Large intestine (tissue), 3 donors: ENCODE measurements at regions not wholly inside any gene's neighbourhood (a gene's known extent, or its start where the extent isn't known, plus 50 kb on each side); places are given as distances from the start of the nearest gene placed in this dataset.
A peak's percentile ranks its signal among the peaks of the same experiment; 100 is the strongest.

Source experiments
- DNase-seq, 2 donors: peaks; one replicate each; pipeline versions ENCODE4 v3.0.0 to v3.0.0-alpha.2; 2013
- H3K27ac ChIP-seq: one replicate; pipeline ENCODE4 v1.5.1; 2013; ENCODE audit warnings: low read length
- H3K27me3 ChIP-seq: 2 replicates; pipeline ENCODE4 v1.6.1; 2013; ENCODE audit warnings: low read length; ENCODE audit not compliant: control insufficient read depth, insufficient read depth
- H3K36me3 ChIP-seq: 2 replicates; pipeline ENCODE4 v1.6.1; 2013; ENCODE audit warnings: low read length; ENCODE audit not compliant: control insufficient read depth, insufficient read depth
- H3K4me1 ChIP-seq: one replicate; pipeline ENCODE4 v1.6.1; 2013; ENCODE audit warnings: low read length; ENCODE audit not compliant: control insufficient read depth, insufficient read depth
- H3K4me3 ChIP-seq: one replicate; pipeline ENCODE4 v1.5.1; 2013; ENCODE audit warnings: low read length
- H3K9me3 ChIP-seq: one replicate; pipeline ENCODE4 v1.6.1; 2013; ENCODE audit warnings: mild to moderate bottlenecking, low read depth, low read length, moderate library complexity; ENCODE audit not compliant: control insufficient read depth
- WGBS: methylation state at CpG from one replicate; pipeline ENCODE4 v1.1.5; 2013; ENCODE audit warnings: low lambda C conversion rate; ENCODE audit not compliant: insufficient coverage; 5-methylcytosine and 5-hydroxymethylcytosine counted together

- 80% methylated on average over 2 of the region's 3 CpGs for WGBS
- DNase-seq: no peak
- Histone ChIP-seq H3K36me3 (no peaks in the 10 kb centered on the region), H3K27me3 (no peaks in the 10 kb centered on the region), H3K4me1 (peaks cover 5% of the 10 kb centered on the region), H3K9me3 (no peaks in the 10 kb centered on the region), H3K4me3 (no peak overlapping the region), H3K27ac (no peak overlapping the region)
These were observed 71.4 kb upstream of the SPOPL start for GRCh38 chr2:138430181-138430580.

GRCh38 chr2:138432971-138433370 is 68.6 kb upstream of the SPOPL start:
- no peaks in the 10 kb centered on the region for H3K27me3 ChIP-seq
- H3K9me3 ChIP-seq: no peaks in the 10 kb centered on the region
- no peak for DNase-seq
- H3K4me1 ChIP-seq: peaks cover 5% of the 10 kb centered on the region
- no CpG with 5 or more reads among the region's 2 CpGs for WGBS
- no peak overlapping the region for H3K27ac ChIP-seq
- no peaks in the 10 kb centered on the region for H3K36me3 ChIP-seq
- H3K4me3 ChIP-seq: no peak overlapping the region

- H3K27me3 ChIP-seq: no peaks in the 10 kb centered on the region
- H3K9me3 ChIP-seq: no peaks in the 10 kb centered on the region
- no peak overlapping the region for H3K4me3 ChIP-seq
- peaks cover 5% of the 10 kb centered on the region for H3K4me1 ChIP-seq
- DNase-seq: peak; percentile 9 to 62
- no CpG with 5 or more reads among the region's 8 CpGs for WGBS
- H3K27ac ChIP-seq: no peak overlapping the region
- no peaks in the 10 kb centered on the region for H3K36me3 ChIP-seq
These were observed 67.3 kb upstream of the SPOPL start for GRCh38 chr2:138433995-138434951.

GRCh38 chr2:138435701-138436100 is 65.9 kb upstream of the SPOPL start:
- H3K27me3 ChIP-seq: no peaks in the 10 kb centered on the region
- no peak overlapping the region for H3K27ac ChIP-seq
- H3K4me3 ChIP-seq: no peak overlapping the region
- DNase-seq: no peak
- H3K36me3 ChIP-seq: no peaks in the 10 kb centered on the region
- WGBS: no CpG with 5 or more reads among the region's 1 CpG
- H3K4me1 ChIP-seq: peaks cover 5% of the 10 kb centered on the region
- no peaks in the 10 kb centered on the region for H3K9me3 ChIP-seq

GRCh38 chr2:138439733-138440132 is 61.8 kb upstream of the SPOPL start:
- Histone ChIP-seq H3K9me3 (no peaks in the 10 kb centered on the region), H3K4me3 (no peak overlapping the region), H3K36me3 (no peaks in the 10 kb centered on the region), H3K27ac (no peak overlapping the region), H3K27me3 (no peaks in the 10 kb centered on the region), H3K4me1 (no peaks in the 10 kb centered on the region)
- WGBS: no CpG with 5 or more reads among the region's 2 CpGs
- DNase-seq: no peak

GRCh38 chr2:138440759-138441158 is 60.8 kb upstream of the SPOPL start:
- H3K4me1 ChIP-seq: no peaks in the 10 kb centered on the region
- no CpG with 5 or more reads among the region's 1 CpG for WGBS
- H3K4me3 ChIP-seq: no peak overlapping the region
- H3K9me3 ChIP-seq: no peaks in the 10 kb centered on the region
- H3K27ac ChIP-seq: no peak overlapping the region
- H3K27me3 ChIP-seq: no peaks in the 10 kb centered on the region
- no peaks in the 10 kb centered on the region for H3K36me3 ChIP-seq
- peak; percentile 10 to 52 for DNase-seq

GRCh38 chr2:138441916-138442315 is 59.7 kb upstream of the SPOPL start:
- no peak overlapping the region for H3K27ac ChIP-seq
- H3K9me3 ChIP-seq: no peaks in the 10 kb centered on the region
- 94% methylated on average over 3 of the region's 3 CpGs for WGBS
- DNase-seq: no peak
- no peaks in the 10 kb centered on the region for H3K36me3 ChIP-seq
- no peaks in the 10 kb centered on the region for H3K4me1 ChIP-seq
- H3K27me3 ChIP-seq: no peaks in the 10 kb centered on the region
- no peak overlapping the region for H3K4me3 ChIP-seq

- Histone ChIP-seq H3K27me3 (no peaks in the 10 kb centered on the region), H3K4me1 (no peaks in the 10 kb centered on the region), H3K36me3 (no peaks in the 10 kb centered on the region), H3K9me3 (no peaks in the 10 kb centered on the region), H3K27ac (no peak overlapping the region), H3K4me3 (no peak overlapping the region)
- no peak for DNase-seq
- no CpG with 5 or more reads among the region's 4 CpGs for WGBS
These were observed 57.2 kb upstream of the SPOPL start for GRCh38 chr2:138444411-138444810.

GRCh38 chr2:138445227-138445626 is 56.3 kb upstream of the SPOPL start:
- Histone ChIP-seq H3K27ac (no peak overlapping the region), H3K36me3 (no peaks in the 10 kb centered on the region), H3K4me1 (no peaks in the 10 kb centered on the region), H3K9me3 (no peaks in the 10 kb centered on the region), H3K27me3 (no peaks in the 10 kb centered on the region), H3K4me3 (no peak overlapping the region)
- no CpG with 5 or more reads among the region's 1 CpG for WGBS
- no peak for DNase-seq

GRCh38 chr2:138446043-138446442 is 55.5 kb upstream of the SPOPL start:
- DNase-seq: peak in 1 of 2 donors; percentile 37
- Histone ChIP-seq H3K36me3 (no peaks in the 10 kb centered on the region), H3K9me3 (no peaks in the 10 kb centered on the region), H3K27me3 (no peaks in the 10 kb centered on the region), H3K4me3 (no peak overlapping the region), H3K4me1 (no peaks in the 10 kb centered on the region), H3K27ac (no peak overlapping the region)
- 29% methylated on average over 1 of the region's 5 CpGs for WGBS
